ENCODE measurements at regions not wholly inside any gene's neighbourhood (a gene's known extent, or its start where the extent isn't known, plus 50 kb on each side); places are given as distances from the start of the nearest gene placed in this dataset.
A peak's percentile ranks its signal among the peaks of the same experiment; 100 is the strongest.

DNA sequence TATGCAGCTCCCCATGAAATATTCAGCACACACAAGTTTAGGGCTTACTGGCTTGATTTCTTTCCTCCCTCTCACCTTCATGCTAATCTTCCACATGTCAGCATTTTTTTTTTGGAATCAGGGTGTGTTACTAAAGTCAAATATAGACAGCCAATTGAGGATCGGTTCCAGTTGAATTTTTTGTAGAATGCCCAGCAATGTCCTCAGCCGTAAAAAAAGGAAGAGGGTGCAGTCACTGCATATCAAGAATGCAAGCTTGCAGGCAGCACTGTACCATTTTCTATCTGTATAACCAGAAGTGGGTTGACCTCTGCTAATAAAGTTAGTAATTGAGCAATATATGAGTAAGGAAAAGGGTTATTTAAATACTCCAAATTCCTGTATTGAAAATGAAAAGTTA is 51.4 kb upstream of the CHMP2B start:
- DNase-seq (ENCODE audit: low read depth in 2 of 2) = no peak

DNA sequence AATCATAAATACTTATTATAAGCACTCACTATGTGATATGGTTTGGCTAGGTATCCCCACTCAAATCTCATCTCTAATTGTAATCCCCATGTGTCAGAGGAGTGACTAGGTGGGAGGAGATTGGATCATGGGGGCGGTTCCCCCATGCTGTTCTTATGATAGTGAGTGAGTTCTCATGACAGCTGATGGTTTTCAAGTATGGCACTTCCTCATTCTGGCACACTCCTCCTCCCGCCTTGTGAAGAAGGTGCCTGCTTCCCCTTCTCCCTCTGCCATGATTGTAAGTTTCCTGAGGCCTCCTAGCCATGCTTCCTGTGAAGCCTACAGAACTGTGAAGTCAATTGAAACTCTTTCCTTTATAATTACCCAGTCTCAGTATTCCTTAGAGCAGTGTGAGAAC is 53.3 kb upstream of the CHMP2B start:
- DNase-seq (ENCODE audit: low read depth in 2 of 2) = no peak

DNA sequence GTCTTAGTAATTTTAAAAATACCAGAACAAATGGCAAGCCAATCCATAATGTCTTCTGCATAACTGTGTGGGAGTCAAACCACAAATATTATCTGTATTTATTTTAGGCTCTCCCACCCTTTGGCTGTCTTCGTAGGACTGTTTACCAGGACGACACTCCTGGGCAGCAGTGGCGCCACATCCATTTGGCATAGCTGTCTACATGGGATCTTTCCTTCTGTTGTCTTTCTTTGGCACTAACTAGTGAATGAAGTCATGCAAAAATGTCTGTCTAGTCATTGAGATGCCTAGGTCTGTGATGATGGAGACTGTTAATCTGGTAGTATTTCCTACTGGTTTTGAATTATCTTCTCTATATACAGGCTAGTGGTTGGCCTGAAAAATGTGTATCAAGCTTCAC is 54.0 kb upstream of the CHMP2B start:
- no peak for DNase-seq (ENCODE audit: low read depth in 2 of 2)

DNA sequence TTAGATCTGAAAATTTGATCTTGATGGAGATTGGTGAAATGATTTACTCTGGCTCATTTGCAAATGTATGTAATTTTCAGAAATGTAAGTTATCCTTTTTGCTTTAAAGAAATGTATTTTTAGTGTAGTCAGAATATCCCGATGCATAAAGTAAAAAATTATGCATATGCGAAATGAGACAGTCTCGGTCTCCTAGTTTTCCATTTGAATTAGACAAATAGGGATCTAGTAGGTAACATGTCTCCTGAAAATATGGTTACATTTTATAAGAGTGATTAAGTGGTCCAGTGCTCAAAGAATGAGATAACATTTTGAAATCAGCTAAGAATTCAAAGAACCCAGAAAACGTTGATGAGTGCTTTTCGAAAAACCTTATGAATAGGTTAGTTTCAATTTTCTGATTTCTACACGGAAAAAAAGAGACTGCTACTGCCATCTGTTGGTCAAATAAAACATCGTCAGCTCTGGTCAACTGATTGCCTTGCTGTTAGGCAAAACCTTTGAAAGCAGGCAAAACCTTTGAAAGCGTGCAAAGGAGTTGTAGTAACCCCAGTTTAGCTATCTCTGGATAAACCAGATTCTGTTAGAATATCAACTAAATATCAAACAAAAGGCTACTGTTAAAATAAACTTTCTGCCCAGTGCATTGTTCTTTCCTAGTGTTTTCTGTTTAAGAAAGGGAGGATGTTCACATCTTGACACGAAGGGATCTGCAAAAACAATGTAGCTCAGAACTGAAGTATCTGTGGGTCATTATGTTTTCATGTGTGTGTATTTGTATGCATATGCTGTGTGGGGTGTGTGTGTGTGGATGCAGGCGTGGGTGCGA is 59.3 kb upstream of the CHMP2B start:
- peak; percentile 45 to 61 for DNase-seq (ENCODE audit: low read depth in 2 of 2)

DNA sequence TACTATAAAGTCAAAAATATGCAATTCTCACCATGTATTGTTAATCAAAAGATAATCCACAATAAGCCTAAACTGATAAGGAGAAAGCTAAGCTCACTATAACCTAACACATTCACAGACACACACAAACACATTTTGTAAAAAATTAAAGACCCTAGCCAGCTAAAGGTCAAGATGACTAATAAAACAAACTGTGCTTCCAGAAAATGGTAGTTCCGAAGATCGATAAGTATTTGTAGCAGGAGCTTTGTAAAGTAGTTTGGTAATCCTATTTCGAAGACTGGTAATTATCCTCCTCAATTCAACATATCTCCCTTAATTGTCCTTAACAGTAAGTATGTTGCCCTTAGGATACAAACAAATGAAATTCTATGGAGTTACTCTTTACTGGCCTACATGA is 62.9 kb upstream of the CHMP2B start:
- no peak for DNase-seq (ENCODE audit: low read depth in 2 of 2)

DNA sequence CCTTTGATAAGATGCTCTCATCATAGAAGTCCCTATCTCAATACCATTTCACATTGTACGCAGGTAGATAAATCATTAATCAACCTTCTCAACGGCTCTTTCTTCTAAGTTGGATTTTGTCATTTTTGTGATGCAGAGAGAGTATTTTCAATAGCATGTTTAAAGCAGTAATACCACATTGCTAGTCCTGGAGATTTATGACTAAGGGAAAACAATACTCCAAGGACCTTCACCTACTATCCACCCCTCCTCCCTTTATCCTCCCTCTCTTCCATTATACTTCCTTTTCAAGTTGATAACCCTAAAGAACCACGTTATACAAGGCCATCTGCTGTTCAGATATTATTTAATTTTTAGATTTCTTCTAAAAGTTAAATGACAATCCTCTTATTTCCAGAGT is 65.3 kb upstream of the CHMP2B start:
- no peak for DNase-seq (ENCODE audit: low read depth in 2 of 2)

DNA sequence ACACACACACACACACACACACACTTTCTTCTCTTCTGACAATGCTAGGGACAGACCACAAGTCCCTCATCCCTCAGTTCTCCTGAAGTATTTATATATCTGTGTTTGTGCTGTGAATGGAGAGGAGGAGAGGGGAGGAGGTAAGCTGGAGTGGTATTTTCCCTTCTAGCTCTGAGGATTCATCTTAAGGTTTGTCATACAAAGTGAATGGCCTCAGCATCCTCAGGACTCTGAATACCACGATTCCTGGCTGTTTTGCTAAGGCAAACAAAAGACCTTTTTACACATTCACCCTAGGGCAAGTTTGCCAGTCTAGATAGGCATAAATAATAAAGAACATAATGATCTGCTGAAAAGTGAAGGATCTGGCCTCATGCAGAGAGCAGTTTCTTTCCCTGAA is 65.7 kb upstream of the CHMP2B start:
- no peak for DNase-seq (ENCODE audit: low read depth in 2 of 2)

DNA sequence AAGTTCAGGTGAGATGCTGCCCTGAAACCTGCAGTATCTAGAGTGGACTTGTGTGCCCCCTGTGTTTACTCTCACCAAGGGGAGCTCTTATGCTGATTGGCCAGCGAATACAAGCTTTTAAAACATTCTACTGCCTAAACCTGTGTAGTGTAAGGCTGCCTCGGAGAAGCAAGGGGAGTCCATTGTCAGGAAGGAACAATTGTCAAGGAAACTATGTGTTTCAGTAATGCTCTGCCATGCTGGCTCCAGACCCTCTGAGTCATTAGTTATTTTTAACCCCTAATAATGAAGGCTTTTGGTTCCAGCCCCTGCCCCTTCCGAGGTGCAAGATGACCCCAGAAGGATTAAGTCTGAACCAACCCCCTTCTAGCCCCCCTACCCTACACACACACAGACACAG is 66.1 kb upstream of the CHMP2B start:
- no peak for DNase-seq (ENCODE audit: low read depth in 2 of 2)

DNA sequence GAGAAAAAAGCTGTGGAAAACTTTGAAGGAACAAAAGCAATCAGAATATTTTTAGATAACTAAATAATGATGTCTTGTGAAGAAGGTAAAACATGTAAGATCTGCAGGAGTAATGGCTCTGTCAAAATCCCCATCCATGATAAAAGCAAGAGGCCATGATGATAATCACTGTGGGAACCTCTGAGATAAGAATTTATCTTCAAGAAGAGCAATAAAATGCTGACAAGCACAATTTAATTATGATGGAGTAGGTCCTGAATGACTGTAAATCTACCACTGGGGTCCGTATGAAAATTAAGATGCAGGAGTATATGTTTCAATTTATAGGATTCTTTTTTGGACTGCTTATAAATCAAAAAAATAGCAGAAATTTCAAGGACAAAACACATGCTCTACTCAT is 68.3 kb upstream of the CHMP2B start:
- no peak for DNase-seq (ENCODE audit: low read depth in 2 of 2)

DNA sequence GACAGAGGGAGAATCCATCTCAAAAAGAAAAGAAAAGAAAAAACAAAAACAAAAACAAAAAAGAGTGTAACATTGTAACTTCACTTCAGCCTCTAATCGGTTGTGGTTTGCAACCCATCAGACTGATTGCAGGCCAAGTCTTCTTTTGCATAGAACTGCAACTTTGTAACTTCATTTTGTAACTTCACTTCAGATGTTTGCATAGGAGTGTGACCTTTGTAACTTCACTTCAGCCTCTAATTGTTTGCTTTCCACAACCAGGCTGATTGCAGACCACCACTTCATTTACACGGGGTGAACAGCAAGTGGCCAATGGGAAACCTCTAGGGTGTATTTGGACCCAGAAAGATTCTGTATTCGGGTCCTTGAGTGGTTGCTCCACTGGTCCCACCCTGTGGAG is 79.1 kb upstream of the CHMP2B start:
- no peak for DNase-seq (ENCODE audit: low read depth in 2 of 2)

DNA sequence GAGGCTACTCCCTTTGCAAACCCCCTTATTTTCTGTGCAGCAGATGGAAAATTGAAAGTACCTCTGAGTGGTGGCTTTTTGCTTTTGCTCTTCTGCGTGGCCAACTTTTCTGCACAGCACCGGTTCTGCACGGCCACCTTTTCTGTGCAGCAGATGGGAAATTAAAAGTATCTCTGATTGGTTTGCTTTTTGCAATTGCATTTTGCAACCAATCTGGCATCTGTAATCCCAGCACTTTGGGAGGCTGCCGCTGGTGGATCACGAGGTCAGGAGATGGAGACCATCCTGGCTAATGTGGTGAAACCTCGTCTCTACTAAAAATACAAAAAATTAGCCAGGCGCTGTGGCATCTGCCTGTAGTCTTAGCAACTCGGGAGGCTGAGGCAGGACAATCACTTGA is 79.5 kb upstream of the CHMP2B start:
- DNase-seq (ENCODE audit: low read depth in 2 of 2) = no peak

DNA sequence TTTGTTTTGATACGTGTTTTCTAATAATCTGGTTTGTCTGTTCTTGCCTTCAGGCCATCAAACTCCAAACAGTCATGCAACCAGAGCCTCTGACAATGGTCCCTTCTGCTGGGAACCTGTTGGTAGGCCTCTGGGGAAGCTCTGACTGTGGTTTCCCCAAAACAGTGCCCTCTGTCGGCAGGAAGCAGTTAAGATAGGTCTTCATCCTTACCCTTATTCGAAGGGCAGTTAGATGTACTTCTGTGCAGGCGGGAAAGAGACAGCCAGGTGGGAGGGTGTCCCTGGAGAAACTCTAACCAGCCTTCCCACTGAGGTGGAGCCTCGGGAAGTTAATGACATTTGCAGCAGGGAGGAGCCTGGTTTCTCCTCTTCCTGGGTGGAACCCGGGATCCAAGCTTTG is 81.6 kb upstream of the CHMP2B start:
- DNase-seq (ENCODE audit: low read depth in 2 of 2) = peak; percentile 12 to 23

DNA sequence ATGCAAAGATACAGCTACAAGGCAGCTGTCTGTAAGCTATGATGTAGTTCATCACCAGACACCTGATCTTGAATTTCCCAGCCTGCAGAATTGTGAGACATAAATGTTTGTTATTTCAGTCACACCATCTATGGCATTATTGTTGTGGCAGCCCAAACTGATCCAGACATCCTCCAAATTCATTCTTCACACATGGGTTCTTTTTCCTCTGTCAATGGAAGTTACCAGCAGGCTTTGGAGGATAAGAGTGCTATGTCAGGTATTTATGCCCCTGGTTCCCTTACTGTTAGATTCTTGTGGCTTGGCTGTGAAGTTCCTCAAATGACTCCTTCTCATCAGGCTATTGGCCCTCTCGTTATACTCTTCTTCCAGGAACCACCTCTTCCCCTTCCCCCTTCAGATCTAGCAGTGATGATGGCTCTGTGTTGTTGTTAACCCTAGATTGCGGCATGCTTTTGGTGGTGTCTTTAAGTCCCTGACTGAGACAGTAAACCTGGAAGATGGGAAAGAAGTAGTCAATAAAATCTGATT is 91.0 kb upstream of the CHMP2B start:
- no peak for DNase-seq (ENCODE audit: low read depth in 2 of 2)

DNA sequence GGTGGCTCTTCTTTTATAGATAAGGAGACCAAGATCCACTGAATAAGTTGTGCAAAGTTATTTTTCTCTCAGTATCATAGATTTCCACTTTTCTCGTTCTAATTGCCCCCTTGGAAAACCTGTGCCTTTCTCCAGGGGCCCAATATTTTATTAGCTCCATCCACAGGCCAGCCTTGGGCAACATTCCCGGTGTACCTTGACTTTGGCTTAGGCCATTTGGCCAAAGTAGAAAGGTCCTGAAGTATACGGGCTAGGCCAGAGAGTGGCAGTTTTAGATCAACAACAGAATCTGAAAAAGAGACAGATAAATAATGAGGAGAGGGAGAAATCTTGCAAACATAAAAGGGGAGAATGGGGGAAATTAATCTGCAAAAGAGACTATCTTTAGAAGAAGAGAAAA is 91.7 kb upstream of the CHMP2B start:
- no peak for DNase-seq (ENCODE audit: low read depth in 2 of 2)

DNA sequence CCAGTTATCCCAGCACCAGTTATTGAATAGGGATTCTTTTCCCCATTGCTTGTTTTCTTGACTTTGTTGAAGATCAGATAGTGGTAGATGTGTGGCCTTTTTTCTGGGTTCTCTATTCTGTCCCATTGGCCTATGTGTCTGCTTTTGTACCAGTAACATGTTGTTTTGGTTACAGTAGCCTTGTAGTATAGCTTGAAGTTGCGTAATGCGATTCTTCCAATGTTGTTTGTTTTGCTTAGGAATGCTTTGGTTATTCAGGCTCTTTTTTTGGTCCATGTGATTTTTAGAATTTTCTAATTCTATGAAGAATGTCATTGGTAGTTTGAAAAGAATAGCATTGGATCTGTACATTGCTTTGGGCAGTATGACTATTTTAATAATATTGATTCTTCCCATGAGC is 94.3 kb upstream of the CHMP2B start:
- DNase-seq (ENCODE audit: low read depth in 2 of 2) = no peak

DNA sequence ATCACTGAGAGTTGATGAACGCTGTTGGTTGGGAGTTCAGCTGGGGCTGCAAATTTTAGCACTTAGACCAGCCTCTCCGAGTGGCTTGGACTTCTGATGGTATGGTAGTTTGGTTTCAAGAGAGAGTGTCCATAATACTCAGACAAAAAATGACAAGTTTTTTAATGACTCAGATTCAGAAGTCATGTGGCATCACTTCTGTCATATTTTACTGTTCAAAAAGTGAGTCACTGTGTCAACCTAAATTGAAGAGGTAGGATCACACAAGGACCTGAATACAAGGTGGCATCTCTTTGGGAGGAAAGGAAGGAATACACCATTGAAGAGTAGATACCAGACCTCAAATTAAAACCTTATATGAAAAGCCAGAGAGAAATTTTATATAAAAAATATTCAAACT is 99.1 kb upstream of the CHMP2B start:
- no peak for DNase-seq (ENCODE audit: low read depth in 2 of 2)

DNA sequence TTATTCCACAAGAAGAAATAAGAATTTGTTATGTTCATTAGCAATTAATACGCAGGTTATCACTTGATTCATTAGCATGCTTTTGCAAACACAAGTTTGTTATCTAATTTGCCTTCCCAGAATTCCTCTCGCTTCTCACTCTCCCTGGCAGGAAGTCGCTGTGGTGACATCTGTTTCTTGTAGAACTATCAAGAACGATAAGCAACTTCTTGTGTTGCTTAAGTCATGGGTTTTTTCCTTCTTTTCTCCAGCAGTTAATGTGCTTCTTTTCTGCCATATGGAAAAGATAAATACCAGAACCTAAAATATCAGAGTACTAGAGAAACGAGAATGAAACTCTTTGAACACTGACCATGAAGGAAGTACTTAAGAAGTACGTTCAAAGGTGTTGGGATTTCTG is 99.8 kb upstream of the CHMP2B start:
- DNase-seq (ENCODE audit: low read depth in 2 of 2) = no peak

DNA sequence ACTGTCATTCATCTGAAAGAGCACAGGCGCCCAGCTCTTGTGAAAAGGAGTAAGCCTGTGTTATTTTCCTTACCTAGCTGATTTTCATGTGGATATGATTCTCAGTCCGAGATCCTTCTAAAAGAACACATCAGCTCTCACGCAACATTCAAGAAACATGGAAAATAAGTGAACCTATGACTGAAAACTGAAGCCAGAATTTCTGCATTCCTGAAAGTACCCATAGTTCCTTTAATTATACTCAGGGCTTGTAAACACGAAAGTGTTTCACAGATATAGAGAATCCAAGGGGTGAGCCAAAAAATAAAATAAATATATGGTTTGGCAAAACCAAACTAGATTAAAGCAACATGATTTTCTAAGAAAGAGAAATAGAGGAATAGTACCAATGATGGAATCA is 100.8 kb upstream of the CHMP2B start:
- DNase-seq (ENCODE audit: low read depth in 2 of 2) = no peak

DNA sequence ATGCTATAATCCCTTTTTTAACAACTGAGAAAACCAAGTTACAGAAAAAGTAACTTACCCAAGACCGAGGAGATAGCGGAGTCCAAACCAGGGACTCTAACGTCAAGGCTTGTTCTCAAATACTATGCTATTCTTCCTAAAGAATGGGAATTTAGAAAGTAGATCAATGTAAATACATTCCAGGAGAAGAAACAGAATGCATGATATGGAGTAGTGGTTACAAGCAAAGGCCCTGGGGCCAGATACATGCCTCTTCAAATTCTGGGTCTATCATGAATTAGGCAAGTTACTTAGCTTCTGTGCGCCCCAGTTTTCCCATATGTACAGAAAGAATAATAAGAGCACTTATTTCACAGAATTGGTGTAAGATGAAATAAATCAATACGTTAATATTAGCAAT is 102.0 kb upstream of the CHMP2B start:
- DNase-seq (ENCODE audit: low read depth in 2 of 2) = no peak

DNA sequence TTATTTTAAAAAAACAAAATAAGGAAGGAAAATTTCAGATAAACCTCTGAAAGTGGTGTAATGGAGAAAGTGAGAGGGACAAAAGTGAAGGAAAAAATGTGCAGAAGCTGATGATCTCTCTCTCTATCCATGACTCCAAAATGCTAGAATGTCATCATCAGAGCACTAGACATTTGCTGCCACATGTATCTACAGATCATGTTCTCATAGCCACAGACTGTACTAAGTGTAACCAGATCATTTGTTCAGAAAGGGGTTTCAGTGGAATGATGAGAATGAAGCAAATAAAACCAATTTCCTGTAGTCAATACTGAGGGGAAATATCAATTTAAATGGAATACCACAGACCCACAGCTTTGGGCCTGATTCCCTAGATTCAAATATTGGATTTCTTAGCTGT is 104.3 kb upstream of the CHMP2B start:
- DNase-seq (ENCODE audit: low read depth in 2 of 2) = no peak

DNA sequence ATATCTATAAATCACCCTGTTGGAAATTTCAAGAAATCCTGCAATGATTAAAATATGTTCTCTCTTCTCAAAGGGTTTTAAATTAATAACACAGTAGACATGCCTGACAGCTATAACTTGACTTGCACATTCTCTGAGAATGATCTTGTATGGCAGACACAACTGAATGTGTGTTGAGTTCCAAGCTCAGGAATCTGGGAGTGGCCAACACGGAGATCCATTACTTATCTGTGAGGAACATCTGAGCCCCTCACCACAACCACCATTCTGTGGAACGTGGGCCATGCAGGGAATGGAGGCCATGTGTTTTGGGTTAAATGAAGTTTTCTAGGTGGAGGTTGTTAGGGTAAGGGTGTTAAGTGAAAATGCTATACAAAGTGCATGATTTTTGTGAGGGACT is 105.3 kb upstream of the CHMP2B start:
- DNase-seq (ENCODE audit: low read depth in 2 of 2) = no peak

DNA sequence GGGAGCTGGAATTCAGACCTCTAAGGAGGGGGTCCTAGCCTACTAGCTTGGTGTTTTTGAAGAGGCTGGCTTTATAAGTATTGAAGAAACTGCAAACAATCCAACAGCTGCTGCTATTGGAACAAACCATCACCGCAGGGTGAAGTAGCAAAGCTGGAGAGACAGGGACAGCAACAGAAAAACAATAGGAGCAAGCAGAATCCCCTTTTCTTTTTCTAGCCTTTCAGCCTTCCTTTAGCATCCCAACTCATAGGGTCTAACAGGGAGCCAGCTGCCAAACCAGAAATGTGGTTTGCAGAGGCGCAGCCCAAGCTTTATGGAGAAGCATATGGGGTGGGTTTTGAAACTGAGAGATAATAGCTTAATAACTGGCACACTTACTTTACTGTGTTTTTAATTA is 106.2 kb upstream of the CHMP2B start:
- DNase-seq (ENCODE audit: low read depth in 2 of 2) = no peak

DNA sequence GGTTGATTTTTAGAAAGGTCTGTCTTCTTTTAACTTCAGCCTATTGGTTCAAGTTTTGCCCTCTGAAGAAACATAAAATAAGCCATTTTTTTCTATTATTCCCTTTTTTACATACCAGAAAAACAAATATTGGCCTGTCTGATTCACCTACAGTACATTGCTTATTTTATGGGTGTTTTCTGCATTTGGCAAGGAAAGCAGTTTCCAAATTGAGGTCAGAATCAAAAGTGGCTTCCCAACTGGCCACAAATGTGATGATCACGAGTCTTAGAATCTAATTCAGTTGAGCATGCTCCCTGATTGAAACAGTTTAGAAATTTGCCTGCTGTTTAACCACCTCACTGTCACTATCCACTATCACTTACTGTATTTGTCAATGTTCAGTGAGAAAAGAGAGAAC is 106.9 kb upstream of the CHMP2B start:
- no peak for DNase-seq (ENCODE audit: low read depth in 2 of 2)

DNA sequence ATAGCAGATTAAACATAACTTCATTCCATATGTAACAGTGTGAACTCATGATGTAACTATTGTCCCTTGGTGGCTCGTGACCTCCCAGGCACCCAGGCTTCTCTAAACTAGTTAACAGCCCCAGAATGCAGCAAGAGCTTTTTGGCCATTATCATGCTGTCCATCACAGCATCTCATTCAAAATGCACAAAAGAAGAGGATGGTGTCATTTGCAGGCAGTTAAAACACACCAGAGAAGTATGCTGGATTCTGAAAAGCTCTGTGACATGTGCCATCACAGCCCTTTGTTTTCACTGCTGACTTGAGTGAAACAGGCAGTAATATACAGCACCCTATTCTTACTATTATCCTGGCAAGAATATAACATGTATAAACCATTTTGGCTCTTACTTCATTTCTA is 117.6 kb upstream of the CHMP2B start:
- no peak for DNase-seq (ENCODE audit: low read depth in 2 of 2)
